Stimulated activated CD8-positive, alpha-beta memory T cell treated with anti-CD3 and anti-CD28 coated beads, Interleukin-15, amount 100 ng/mL, for 1 hour (primary cell): ENCODE measurements at regions not wholly inside any gene's neighbourhood (a gene's known extent, or its start where the extent isn't known, plus 50 kb on each side); places are given as distances from the start of the nearest gene placed in this dataset.
"Not testable (repeated sequence)": the region's sequence is repeated elsewhere in the genome, so short reads cannot be mapped to it uniquely, and the experiment has no call there.

Source experiments
- DNase-seq: peaks from one replicate; pipeline ENCODE4 v3.0.0-alpha.2; 2020; ENCODE audit warnings: low read depth

- no peak for DNase-seq
These were observed 93.4 kb downstream of the ZFP64 start for GRCh38 chr20:52098186-52098585.

- DNase-seq, result no peak
These were observed 95.5 kb downstream of the ZFP64 start for GRCh38 chr20:52096117-52096516.

- no peak for DNase-seq
These were observed 96.9 kb downstream of the ZFP64 start for GRCh38 chr20:52094693-52095092.

- DNase-seq, result no peak
These were observed 98.0 kb downstream of the ZFP64 start for GRCh38 chr20:52093575-52093974.

DNA sequence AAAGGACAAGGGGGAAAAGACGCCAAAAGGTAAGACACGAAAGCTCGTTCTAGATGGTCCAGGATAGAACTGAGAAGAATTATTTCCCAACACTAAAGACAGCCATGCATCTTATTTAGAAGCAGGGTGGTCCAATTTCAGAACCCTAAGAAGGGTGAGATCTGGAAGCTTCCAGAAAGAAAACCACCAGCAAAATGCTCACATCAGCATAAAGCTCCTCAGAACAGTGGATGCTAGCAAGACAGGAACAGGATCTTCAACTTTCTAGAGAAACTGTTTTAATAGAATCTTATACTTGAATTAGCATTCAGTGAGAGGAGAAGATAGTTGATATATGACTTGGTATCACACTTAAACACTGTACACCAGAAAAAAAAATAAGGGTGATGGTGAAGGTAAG, 101.5 kb downstream of the ZFP64 start:
- DNase-seq, result no peak

DNA sequence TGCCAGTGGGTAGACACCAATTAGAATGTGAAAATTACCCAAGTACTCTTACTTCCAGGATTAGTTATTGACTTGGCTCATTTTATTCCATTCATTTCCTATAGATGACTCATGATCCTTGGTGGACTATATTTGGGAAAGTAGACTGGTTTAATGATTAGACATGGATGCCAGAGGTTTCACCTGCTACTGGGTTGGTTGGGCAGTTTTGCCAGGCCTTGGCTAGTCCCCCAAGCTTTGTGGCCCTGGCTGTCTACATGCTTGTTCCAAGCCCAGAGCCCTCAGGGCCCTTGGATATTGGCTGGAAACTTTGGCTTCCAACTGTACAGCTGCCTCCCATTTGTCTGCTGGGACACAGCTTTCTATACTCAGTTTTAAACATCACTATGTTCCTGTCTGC, 104.1 kb downstream of the ZFP64 start:
- no peak for DNase-seq

GRCh38 chr20:52086878-52087277, 104.7 kb downstream of the ZFP64 start:
- DNase-seq, result no peak

DNA sequence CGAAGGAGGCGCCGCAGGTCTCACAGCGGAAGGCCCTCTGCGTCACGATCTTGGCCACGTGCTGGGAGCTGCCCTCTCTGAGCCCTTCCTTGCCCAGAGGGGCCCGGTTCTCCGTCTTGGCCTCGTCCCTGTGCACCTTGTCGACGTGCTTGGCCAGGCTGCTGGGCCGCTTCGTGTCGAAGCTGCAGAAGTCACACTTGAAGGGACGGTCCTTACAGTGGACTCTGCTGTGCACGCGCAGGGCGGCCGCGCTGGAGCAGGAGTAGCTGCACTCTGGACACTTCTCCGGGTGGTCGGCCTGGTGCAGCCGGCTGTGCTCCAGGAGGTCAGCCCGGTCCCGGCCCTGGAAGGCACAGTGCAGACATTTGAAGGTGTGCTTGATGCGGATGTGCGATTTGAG, 106.9 kb downstream of the ZFP64 start:
- DNase-seq, result no peak

- DNase-seq, result peak; percentile 9
These were observed 107.8 kb downstream of the ZFP64 start for GRCh38 chr20:52083627-52084232.

DNA sequence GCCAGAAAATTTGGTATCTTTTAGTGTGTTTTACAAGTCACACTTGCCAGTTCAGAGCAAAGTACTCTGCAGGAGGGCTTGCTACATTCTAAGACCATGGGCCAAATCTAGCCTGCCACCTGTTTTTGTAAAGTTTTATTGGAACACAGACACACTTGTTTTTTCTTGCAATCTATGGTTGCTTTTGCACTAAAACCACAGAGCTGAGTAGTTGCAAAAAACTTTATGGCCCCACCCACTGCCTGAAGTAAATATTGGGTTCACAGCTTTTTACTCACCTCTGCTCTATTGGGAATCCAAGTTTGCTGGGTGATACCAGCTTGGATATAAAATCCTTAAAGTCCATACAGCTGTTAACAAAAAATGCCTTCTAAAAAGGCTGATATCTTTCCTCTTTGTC, 109.0 kb downstream of the ZFP64 start:
- DNase-seq, result no peak

DNA sequence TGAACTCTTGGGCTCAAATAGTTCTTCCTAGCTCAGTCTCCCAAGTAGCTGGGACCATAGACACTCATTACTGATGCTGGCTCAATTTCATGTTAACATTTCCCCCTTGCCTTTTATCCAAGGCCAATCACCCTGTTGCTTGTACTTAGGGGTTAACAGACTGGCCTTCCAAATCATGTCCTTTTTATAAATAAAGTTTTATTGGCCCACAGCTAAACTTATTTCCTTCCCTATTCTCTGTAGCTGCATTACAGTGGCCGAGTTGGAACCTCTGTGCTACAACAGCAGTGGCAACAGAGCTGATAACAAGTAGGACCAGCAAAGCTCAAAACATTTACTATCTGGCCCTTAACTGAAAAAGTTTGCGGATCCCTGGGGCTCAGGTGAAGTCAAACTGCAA, 109.8 kb downstream of the ZFP64 start:
- DNase-seq, result no peak

- no peak for DNase-seq
These were observed 110.5 kb downstream of the ZFP64 start for GRCh38 chr20:52081066-52081465.

DNA sequence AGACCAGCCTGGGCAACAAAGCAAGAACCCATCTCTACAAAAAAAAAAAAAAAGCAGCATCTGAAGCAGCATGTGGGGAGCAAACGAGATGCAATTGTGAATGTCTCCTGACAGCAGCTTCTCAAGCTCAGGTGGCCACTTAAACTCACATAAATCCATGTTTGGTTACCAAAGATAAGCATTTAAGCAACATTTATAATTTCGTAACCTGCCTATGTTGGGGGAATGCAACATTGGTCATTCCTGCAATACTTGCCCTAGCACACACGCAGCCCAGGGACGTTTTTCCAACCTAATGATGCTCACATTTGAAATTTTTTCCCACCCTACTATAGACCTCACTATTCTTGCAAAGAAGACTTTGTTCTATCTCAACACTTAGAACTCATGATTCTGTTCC, 113.3 kb downstream of the ZFP64 start:
- DNase-seq, result no peak

- DNase-seq, result no peak
These were observed 115.4 kb downstream of the ZFP64 start for GRCh38 chr20:52076164-52076563.

DNA sequence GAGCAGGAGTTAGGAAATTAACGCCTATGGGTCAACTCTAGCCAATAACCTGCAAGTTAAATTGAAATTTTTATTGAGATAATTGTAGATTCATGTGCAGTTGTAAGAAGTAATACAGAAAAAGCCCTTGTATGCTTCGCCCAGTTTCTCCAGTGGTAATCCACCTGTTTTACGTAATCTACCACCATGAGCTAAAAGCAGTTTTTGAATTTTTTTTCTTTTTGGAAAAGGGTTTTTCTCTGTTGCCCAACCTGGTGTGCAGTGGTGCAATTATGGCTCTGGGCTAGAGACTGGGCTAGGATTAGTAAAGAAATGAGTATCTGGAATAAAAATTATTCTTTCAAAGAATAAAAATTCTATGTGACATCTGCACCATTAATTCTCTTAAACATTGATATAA, 116.2 kb downstream of the ZFP64 start:
- DNase-seq, result no peak

DNA sequence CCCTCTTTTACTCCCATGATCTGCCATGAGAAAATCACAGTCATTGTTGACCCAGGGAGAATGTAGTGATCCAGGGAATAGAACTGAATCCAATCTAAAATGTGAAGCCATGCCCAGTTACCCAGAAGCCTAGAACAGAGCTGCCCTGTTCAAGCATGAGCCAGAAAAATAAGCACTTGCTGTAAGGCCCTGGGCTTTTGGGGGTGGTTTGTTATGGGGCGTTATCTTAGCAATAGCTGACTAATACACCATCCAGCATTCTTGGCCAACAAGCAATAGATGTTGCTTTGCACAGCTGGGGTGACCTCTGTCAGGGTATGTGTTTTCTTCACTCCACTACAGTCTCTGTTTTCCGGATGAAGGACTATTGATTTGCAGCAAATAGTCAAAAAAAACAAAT, 120.4 kb downstream of the ZFP64 start:
- no peak for DNase-seq

DNA sequence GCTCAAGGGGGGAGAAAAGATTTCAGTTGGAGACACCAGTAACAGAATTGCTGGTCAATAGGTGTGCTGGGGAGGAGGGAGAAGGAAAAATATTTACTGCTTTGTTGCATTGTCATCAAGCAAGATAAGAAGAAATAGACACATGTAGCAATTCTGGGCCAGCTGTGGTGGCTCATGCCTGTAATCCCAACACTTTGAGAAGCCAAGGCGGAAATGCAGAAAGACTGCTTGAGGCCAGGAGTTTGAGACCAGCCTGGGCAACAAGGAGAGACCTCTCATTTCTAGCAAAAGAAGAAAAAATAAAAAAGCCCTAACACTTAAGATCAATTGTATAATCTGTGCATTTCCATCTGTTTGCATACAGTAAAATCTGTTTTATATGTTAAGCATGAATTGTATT, 126.6 kb downstream of the ZFP64 start:
- DNase-seq, result no peak

DNA sequence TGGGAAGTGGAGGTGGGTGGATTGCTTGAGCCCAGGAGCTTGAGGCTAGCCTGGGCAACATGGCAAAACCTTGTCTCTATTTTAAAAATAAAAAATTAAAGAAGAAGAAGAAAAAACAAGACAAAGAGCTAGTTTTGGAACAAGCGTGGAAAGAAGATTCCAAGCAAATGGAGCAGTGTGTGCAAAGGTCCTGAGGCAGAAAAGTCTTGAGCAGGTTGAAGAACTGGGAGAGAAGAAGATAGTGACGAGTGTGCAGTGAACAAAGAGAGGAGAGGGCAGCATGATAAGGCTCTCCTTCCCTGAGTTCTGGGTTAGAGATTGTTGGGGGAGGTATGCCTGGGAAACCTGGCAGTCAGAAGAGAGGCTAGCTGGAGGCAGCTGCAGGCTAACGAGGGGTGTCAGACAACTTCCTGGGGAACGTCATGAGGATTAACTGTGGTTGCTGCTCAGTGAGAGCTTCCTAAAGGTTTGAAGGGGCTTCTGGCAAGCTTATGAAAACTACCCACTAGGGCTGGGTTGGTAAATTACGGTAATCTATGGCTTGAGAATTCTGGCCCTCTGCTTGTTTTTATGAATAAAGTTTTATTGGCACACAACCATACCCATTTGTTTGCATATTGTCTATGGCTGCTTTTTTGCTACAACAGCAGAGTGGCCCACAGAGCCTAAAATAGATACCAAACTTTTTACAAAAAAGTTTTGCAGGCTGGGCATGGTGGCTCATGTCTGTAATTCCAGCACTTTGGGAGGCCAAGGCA, 128.9 kb downstream of the ZFP64 start:
- DNase-seq, result no peak

- DNase-seq, result no peak
These were observed 130.5 kb downstream of the ZFP64 start for GRCh38 chr20:52060794-52061714.

GRCh38 chr20:52057133-52057532, 134.4 kb downstream of the ZFP64 start:
- DNase-seq, result not testable (repeated sequence)

- DNase-seq, result no peak
These were observed 135.1 kb downstream of the ZFP64 start for GRCh38 chr20:52056203-52057062.

- DNase-seq, result no peak
These were observed 137.5 kb downstream of the ZFP64 start for GRCh38 chr20:52054123-52054522.
